Left lung (tissue), 4 donors: ENCODE measurements at regions not wholly inside any gene's neighbourhood (a gene's known extent, or its start where the extent isn't known, plus 50 kb on each side); places are given as distances from the start of the nearest gene placed in this dataset.
"Not testable (repeated sequence)": the region's sequence is repeated elsewhere in the genome, so short reads cannot be mapped to it uniquely, and the experiment has no call there.

ENCODE experiments used
- ATAC-seq: fragments of 200-7000 bp; cut with Tn5 transposase; one replicate; pipeline ENCODE4 v1.9.1; 2020; ENCODE audit warnings: moderate library complexity
- DNase-seq, 4 donors: peaks; one replicate each; pipeline ENCODE4 v3.0.0-alpha.2; 2013 to 2020
- H3K27ac ChIP-seq, 2 donors: fragments of 200-600 bp; sonication (generic) in 1 of 2; one replicate each; pipeline versions ENCODE4 v1.5.0 to v1.8.0; 2020 to 2021
- H3K27me3 ChIP-seq, 2 donors: fragments of 200-600 bp; sonication (generic) in 1 of 2; one replicate each; pipeline versions ENCODE4 v1.5.0 to v1.8.0; 2020 to 2021
- H3K36me3 ChIP-seq, 2 donors: fragments of 200-600 bp; sonication (generic) in 1 of 2; one replicate each; pipeline versions ENCODE4 v1.5.0 to v1.8.0; 2020 to 2021
- H3K4me1 ChIP-seq, 2 donors: fragments of 200-600 bp; one replicate each; pipeline ENCODE4 v1.8.0; 2021
- H3K4me3 ChIP-seq, 2 donors: fragments of 200-600 bp; sonication (generic) in 1 of 2; one replicate each; pipeline versions ENCODE4 v1.5.0 to v1.8.0; 2020 to 2021; ENCODE audit warnings: mild to moderate bottlenecking in 1 of 2
- H3K9me3 ChIP-seq, 2 donors: fragments of 200-600 bp; sonication (generic) in 1 of 2; one replicate each; pipeline versions ENCODE4 v1.5.0 to v1.8.0; 2020 to 2021
- intact Hi-C, 2 donors: fragments of 100-400 bp; cut with DNase I; formaldehyde crosslinking; loops; one replicate each; pipeline versions ENCODE4 v1.11.2 to v1.14.2; 2022
- TF ChIP-seq, protein P1 (sequence below), 2 donors: fragments of 200-600 bp; sonication (generic) in 1 of 2; IDR thresholded peaks; one replicate each; pipeline versions ENCODE4 v1.5.0 to v1.8.0; 2021; ENCODE audit warnings: antibody characterized with exemption in 2 of 2
- donor health status: DM: no; HTN: yes; CAD: no.
- donor health status: DM: no; HTN: no; CAD: no.

DNA sequence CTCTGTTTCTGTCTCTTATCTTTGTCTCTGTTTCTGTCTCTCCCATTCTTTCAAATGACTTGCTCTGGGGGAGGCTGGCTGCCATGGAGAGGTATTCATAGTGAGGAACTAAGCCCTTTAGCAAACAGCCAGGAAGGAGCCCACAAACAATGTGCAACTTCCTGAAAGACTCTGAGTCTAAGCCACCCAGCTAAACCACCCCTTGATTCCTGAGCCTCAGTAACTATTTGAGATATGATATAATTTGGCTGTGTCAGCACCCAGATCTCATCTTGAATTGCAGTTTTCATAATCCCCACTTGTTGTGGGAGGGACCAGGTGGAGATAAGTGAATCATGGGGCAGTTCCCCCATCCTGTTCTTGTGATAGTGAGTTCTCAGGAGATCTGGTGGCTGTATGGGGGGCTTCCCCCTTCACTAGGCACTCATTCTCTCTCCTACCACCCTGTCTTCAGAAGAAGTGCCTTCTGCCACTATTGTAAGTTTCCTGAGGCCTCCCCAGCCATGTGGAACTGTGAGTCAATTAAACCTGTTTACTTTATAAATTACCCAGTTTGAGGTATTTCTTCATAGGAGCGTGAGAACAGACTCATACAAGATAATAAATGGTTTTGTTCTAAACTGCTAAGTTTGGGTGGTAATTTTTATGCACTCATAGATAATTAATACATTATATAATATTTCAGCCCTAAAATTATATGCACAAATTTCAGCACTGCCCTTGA, 121.2 kb upstream of the FOXP2 start:
- intact Hi-C loops = no loop called here
- Histone ChIP-seq H3K27me3 (no peaks in the 10 kb centered on the region), H3K36me3 (no peaks in the 10 kb centered on the region), H3K4me1 (no peaks in the 10 kb centered on the region), H3K4me3 (no peak overlapping the region), H3K9me3 (no peaks in the 10 kb centered on the region), H3K27ac (no peak overlapping the region)
- no peak for ATAC-seq
- DNase-seq = no peak
- TF ChIP-seq, protein P1, sequence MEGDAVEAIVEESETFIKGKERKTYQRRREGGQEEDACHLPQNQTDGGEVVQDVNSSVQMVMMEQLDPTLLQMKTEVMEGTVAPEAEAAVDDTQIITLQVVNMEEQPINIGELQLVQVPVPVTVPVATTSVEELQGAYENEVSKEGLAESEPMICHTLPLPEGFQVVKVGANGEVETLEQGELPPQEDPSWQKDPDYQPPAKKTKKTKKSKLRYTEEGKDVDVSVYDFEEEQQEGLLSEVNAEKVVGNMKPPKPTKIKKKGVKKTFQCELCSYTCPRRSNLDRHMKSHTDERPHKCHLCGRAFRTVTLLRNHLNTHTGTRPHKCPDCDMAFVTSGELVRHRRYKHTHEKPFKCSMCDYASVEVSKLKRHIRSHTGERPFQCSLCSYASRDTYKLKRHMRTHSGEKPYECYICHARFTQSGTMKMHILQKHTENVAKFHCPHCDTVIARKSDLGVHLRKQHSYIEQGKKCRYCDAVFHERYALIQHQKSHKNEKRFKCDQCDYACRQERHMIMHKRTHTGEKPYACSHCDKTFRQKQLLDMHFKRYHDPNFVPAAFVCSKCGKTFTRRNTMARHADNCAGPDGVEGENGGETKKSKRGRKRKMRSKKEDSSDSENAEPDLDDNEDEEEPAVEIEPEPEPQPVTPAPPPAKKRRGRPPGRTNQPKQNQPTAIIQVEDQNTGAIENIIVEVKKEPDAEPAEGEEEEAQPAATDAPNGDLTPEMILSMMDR (IDR thresholded peaks at IDR 0.05) = no peak

GRCh38 chr7:114279901-114280300, 134.7 kb upstream of the FOXP2 start:
- H3K27ac ChIP-seq = no peak overlapping the region
- no peaks in the 10 kb centered on the region for H3K36me3 ChIP-seq
- H3K27me3 ChIP-seq = no peaks in the 10 kb centered on the region
- DNase-seq (no peak), ATAC-seq (no peak)
- no peaks in the 10 kb centered on the region for H3K9me3 ChIP-seq
- H3K4me3 ChIP-seq = no peak overlapping the region
- intact Hi-C loops = no loop called here
- TF ChIP-seq, protein P1 (IDR thresholded peaks at IDR 0.05) = no peak
- H3K4me1 ChIP-seq = no peaks in the 10 kb centered on the region

GRCh38 chr7:114273218-114273617, 141.4 kb upstream of the FOXP2 start:
- no peak overlapping the region for H3K4me3 ChIP-seq
- H3K36me3 ChIP-seq = no peaks in the 10 kb centered on the region
- intact Hi-C loops = no loop called here
- no peak overlapping the region for H3K27ac ChIP-seq
- no peaks in the 10 kb centered on the region for H3K27me3 ChIP-seq
- H3K9me3 ChIP-seq = no peaks in the 10 kb centered on the region
- DNase-seq = no peak
- H3K4me1 ChIP-seq = no peaks in the 10 kb centered on the region
- ATAC-seq = no peak
- TF ChIP-seq, protein P1 (IDR thresholded peaks at IDR 0.05) = no peak

- TF ChIP-seq, protein P1 (IDR thresholded peaks at IDR 0.05) = no peak
- Histone ChIP-seq H3K4me1 (no peaks in the 10 kb centered on the region), H3K9me3 (no peaks in the 10 kb centered on the region), H3K4me3 (no peak overlapping the region), H3K27me3 (no peaks in the 10 kb centered on the region), H3K27ac (no peak overlapping the region), H3K36me3 (no peaks in the 10 kb centered on the region)
- intact Hi-C loops = no loop called here
- ATAC-seq (no peak), DNase-seq (no peak)
Measured at GRCh38 chr7:114269714-114270113, 144.9 kb upstream of the FOXP2 start.

GRCh38 chr7:114267550-114267949, 147.1 kb upstream of the FOXP2 start:
- H3K4me3 ChIP-seq, H3K9me3 ChIP-seq, H3K27ac ChIP-seq, H3K27me3 ChIP-seq, H3K36me3 ChIP-seq, ATAC-seq, H3K4me1 ChIP-seq, DNase-seq, intact Hi-C loops: not testable (repeated sequence)

- no peaks in the 10 kb centered on the region for H3K36me3 ChIP-seq
- no peak for DNase-seq
Measured at GRCh38 chr7:114264023-114264422, 150.6 kb upstream of the FOXP2 start.

More at GRCh38 chr7:114264023-114264422, 150.6 kb upstream of the FOXP2 start:
- H3K9me3 ChIP-seq = no peaks in the 10 kb centered on the region
- TF ChIP-seq, protein P1 (IDR thresholded peaks at IDR 0.05) = no peak
- no peaks in the 10 kb centered on the region for H3K4me1 ChIP-seq
- no peaks in the 10 kb centered on the region for H3K27me3 ChIP-seq
- no peak overlapping the region for H3K4me3 ChIP-seq
- intact Hi-C loops = no loop called here
- ATAC-seq = no peak
- no peak overlapping the region for H3K27ac ChIP-seq
